SK-N-SH treated with all-trans-retinoic acid at 6 μM for 48 hours (cell line): ENCODE measurements at regions not wholly inside any gene's neighbourhood (a gene's known extent, or its start where the extent isn't known, plus 50 kb on each side); places are given as distances from the start of the nearest gene placed in this dataset.

Experiments
- ATAC-seq: fragments of 200-7000 bp; cut with Tn5 transposase; 3 replicates; pipeline ENCODE4 v1.9.1; 2020; ENCODE audit warnings: mild to moderate bottlenecking, moderate library complexity
- ARNTL ChIP-seq: fragments of 450-650 bp; formaldehyde crosslinking; IDR thresholded peaks from 2 replicates; pipeline ENCODE4 v1.5.0; 2020; ENCODE audit warnings: low read depth, mild to moderate bottlenecking, moderate library complexity, borderline replicate concordance
- BACH2 ChIP-seq: fragments of 250-450 bp; sonication (Bioruptor Pico); IDR thresholded peaks from 2 replicates; pipeline ENCODE4 v1.9.0; 2021; ENCODE audit warnings: mild to moderate bottlenecking, borderline replicate concordance
- CREB5 ChIP-seq: fragments of 250-450 bp; sonication (Bioruptor Pico); IDR thresholded peaks from 2 replicates; pipeline ENCODE4 v1.5.1; 2020; ENCODE audit warnings: low read depth, mild to moderate bottlenecking, moderate library complexity
- CSRNP3 ChIP-seq: fragments of 250-450 bp; sonication (Bioruptor Pico); IDR thresholded peaks from 2 replicates; pipeline ENCODE4 v1.5.1; 2021; ENCODE audit warnings: mild to moderate bottlenecking, moderate library complexity
- ESRRG ChIP-seq: fragments of 250-450 bp; sonication (Bioruptor Pico); IDR thresholded peaks from 2 replicates; pipeline ENCODE4 v1.6.1; 2021; ENCODE audit warnings: mild to moderate bottlenecking
- GLIS3 ChIP-seq: fragments of 250-450 bp; sonication (Bioruptor Pico); IDR thresholded peaks from 2 replicates; pipeline ENCODE4 v1.5.0; 2020; ENCODE audit warnings: mild to moderate bottlenecking, moderate library complexity
- OSR1 ChIP-seq: fragments of 250-450 bp; sonication (Bioruptor Pico); IDR thresholded peaks from 2 replicates; pipeline ENCODE4 v1.8.0; 2022; ENCODE audit warnings: moderate library complexity, mild to moderate bottlenecking, inconsistent platforms
- PATZ1 ChIP-seq: fragments of 250-450 bp; sonication (Bioruptor Pico); IDR thresholded peaks from 2 replicates; pipeline ENCODE4 v1.8.0; 2020; ENCODE audit warnings: mild to moderate bottlenecking, moderate library complexity, borderline replicate concordance
- PPARA ChIP-seq: fragments of 250-450 bp; sonication (Bioruptor Pico); IDR thresholded peaks from 2 replicates; pipeline ENCODE4 v1.5.0; 2020; ENCODE audit warnings: mild to moderate bottlenecking, borderline replicate concordance
- RARB ChIP-seq: fragments of 250-450 bp; sonication (Bioruptor Pico); IDR thresholded peaks from 2 replicates; pipeline ENCODE4 v1.8.0; 2021; ENCODE audit warnings: mild to moderate bottlenecking, moderate library complexity
- SNAI2 ChIP-seq: fragments of 250-450 bp; sonication (Bioruptor Pico); IDR thresholded peaks from 2 replicates; pipeline ENCODE4 v1.5.0; 2020; ENCODE audit warnings: mild to moderate bottlenecking, moderate library complexity
- TCF4 ChIP-seq: fragments of 250-450 bp; sonication (Bioruptor Pico); IDR thresholded peaks from 2 replicates; pipeline ENCODE4 v1.8.0; 2021; ENCODE audit warnings: mild to moderate bottlenecking, moderate library complexity, borderline replicate concordance
- TOX ChIP-seq: fragments of 250-450 bp; sonication (Bioruptor Pico); IDR thresholded peaks from 2 replicates; pipeline ENCODE4 v1.8.0; 2021; ENCODE audit warnings: mild to moderate bottlenecking, moderate library complexity, borderline replicate concordance
- TSHZ2 ChIP-seq: fragments of 250-450 bp; sonication (Bioruptor Pico); IDR thresholded peaks from 2 replicates; pipeline ENCODE4 v1.5.0; 2020; ENCODE audit warnings: mild to moderate bottlenecking, moderate library complexity
- ZFP3 ChIP-seq: fragments of 250-450 bp; sonication (Bioruptor Pico); IDR thresholded peaks from 2 replicates; pipeline ENCODE4 v1.5.0; 2020; ENCODE audit warnings: mild to moderate bottlenecking, moderate library complexity
- ZFP30 ChIP-seq: fragments of 450-650 bp; formaldehyde crosslinking; IDR thresholded peaks from 2 replicates; pipeline ENCODE4 v1.5.0; 2022; ENCODE audit warnings: mild to moderate bottlenecking, moderate library complexity
- ZNF565 ChIP-seq: fragments of 450-650 bp; formaldehyde crosslinking; conservative IDR thresholded peaks from 2 replicates; pipeline ENCODE4 v1.5.0; 2020; ENCODE audit warnings: low read depth, mild to moderate bottlenecking, moderate library complexity
- ZNF70 ChIP-seq: fragments of 450-650 bp; formaldehyde crosslinking; IDR thresholded peaks from 2 replicates; pipeline ENCODE4 v1.5.0; 2020; ENCODE audit warnings: mild to moderate bottlenecking, moderate library complexity

- no peak; the same call in 2 of the 3 replicates for ATAC-seq
- TF ChIP-seq BACH2 (CRISPR knock-in tag) (no peak), GLIS3 (CRISPR knock-in tag) (no peak), TCF4 (CRISPR knock-in tag) (no peak), PATZ1 (CRISPR knock-in tag) (no peak), ESRRG (CRISPR knock-in tag) (no peak), ZNF565 (CRISPR knock-in tag) (no peak), ZFP3 (CRISPR knock-in tag) (no peak), CREB5 (CRISPR knock-in tag) (no peak), TOX (CRISPR knock-in tag) (no peak)
These were observed 1012.0 kb downstream of the RPA4 start for GRCh38 chrX:97895751-97896150.

- ATAC-seq = no peak
- TF ChIP-seq GLIS3 (CRISPR knock-in tag) = no peak
- no peak for TF ChIP-seq TSHZ2
- no peak for TF ChIP-seq ZNF70
These were observed 1014.3 kb downstream of the RPA4 start for GRCh38 chrX:97897998-97898397.

- no peak for TF ChIP-seq PATZ1 (CRISPR knock-in tag)
- TF ChIP-seq OSR1 (CRISPR knock-in tag) = no peak
- TF ChIP-seq SNAI2 = no peak
- TF ChIP-seq PPARA (CRISPR knock-in tag) = no peak
These were observed 1015.1 kb downstream of the RPA4 start for GRCh38 chrX:97898798-97899197.

GRCh38 chrX:97907791-97908190, 1024.1 kb downstream of the RPA4 start:
- ATAC-seq = no peak
- TF ChIP-seq OSR1 (CRISPR knock-in tag) = no peak
- no peak for TF ChIP-seq BACH2 (CRISPR knock-in tag)
- TF ChIP-seq TOX (CRISPR knock-in tag) = no peak
- TF ChIP-seq ZFP30 (CRISPR knock-in tag) = no peak
- TF ChIP-seq ZNF565 (CRISPR knock-in tag) = no peak
- no peak for TF ChIP-seq CREB5 (CRISPR knock-in tag)
- TF ChIP-seq SNAI2 = no peak
- TF ChIP-seq CSRNP3 = no peak
- TF ChIP-seq ARNTL (CRISPR knock-in tag) = no peak
- no peak for TF ChIP-seq GLIS3 (CRISPR knock-in tag)
- TF ChIP-seq RARB (CRISPR knock-in tag) = no peak
- no peak for TF ChIP-seq TSHZ2
- no peak for TF ChIP-seq PATZ1 (CRISPR knock-in tag)

More at GRCh38 chrX:97898798-97899197, 1015.1 kb downstream of the RPA4 start:
- ATAC-seq = peak; percentile 78
